GM23338 (cell line): ENCODE measurements at regions not wholly inside any gene's neighbourhood (a gene's known extent, or its start where the extent isn't known, plus 50 kb on each side); places are given as distances from the start of the nearest gene placed in this dataset.

Source experiments
- ATAC-seq: fragments of 200-7000 bp; cut with Tn5 transposase; 3 replicates; pipeline ENCODE4 v1.9.1; 2020
- DNase-seq: peaks from one replicate; pipeline ENCODE4 v3.0.0-alpha.2; 2015; ENCODE audit warnings: low spot score
- H2AFZ ChIP-seq: fragments of 200-600 bp; sonication (generic); 2 replicates; pipeline ENCODE4 v1.8.0; 2016; ENCODE audit warnings: antibody characterized with exemption, mild to moderate bottlenecking, moderate library complexity
- H3F3A ChIP-seq: fragments of 200-600 bp; sonication (generic); replicated peaks from 2 replicates; pipeline ENCODE4 v1.8.0; 2017; ENCODE audit warnings: antibody characterized with exemption, mixed run types, low read depth
- H3K27ac ChIP-seq: fragments of 200-600 bp; sonication (generic); 2 replicates; pipeline ENCODE4 v1.6.1; 2016; ENCODE audit warnings: low read depth
- H3K27me3 ChIP-seq: fragments of 200-600 bp; sonication (generic); 2 replicates; pipeline ENCODE4 v1.8.0; 2016; ENCODE audit warnings: mild to moderate bottlenecking, mixed run types, moderate library complexity; ENCODE audit not compliant: insufficient read depth
- H3K36me3 ChIP-seq: fragments of 200-600 bp; sonication (generic); 2 replicates; pipeline ENCODE4 v1.8.0; 2016; ENCODE audit warnings: mild to moderate bottlenecking; ENCODE audit not compliant: insufficient read depth
- H3K4me1 ChIP-seq: fragments of 200-600 bp; sonication (generic); 2 replicates; pipeline ENCODE4 v1.8.0; 2016; ENCODE audit warnings: mild to moderate bottlenecking, moderate library complexity; ENCODE audit not compliant: insufficient read depth
- H3K4me2 ChIP-seq: fragments of 200-600 bp; sonication (generic); 2 replicates; pipeline ENCODE4 v1.7.1; 2017; ENCODE audit warnings: mixed run types
- H3K4me3 ChIP-seq: fragments of 200-600 bp; sonication (generic); 2 replicates; pipeline ENCODE4 v1.6.1; 2016; ENCODE audit warnings: mixed run types
- H3K79me2 ChIP-seq: fragments of 200-600 bp; sonication (generic); replicated peaks from 2 replicates; pipeline ENCODE4 v1.8.0; 2017; ENCODE audit warnings: mild to moderate bottlenecking; ENCODE audit not compliant: insufficient read depth
- H3K9me2 ChIP-seq: fragments of 200-600 bp; sonication (generic); 2 replicates; pipeline ENCODE4 v1.8.0; 2017; ENCODE audit not compliant: insufficient read depth
- H4K20me1 ChIP-seq: fragments of 200-600 bp; sonication (generic); replicated peaks from 2 replicates; pipeline ENCODE4 v1.8.0; 2017; ENCODE audit warnings: mild to moderate bottlenecking; ENCODE audit not compliant: insufficient read depth
- H3K27ac Mint-ChIP-seq: 2 replicates; pipeline ENCODE4 v1.8.0; 2020; ENCODE audit warnings: inconsistent platforms, mild to moderate bottlenecking, moderate library complexity, mixed read lengths
- H3K27me3 Mint-ChIP-seq: 3 replicates; pipeline ENCODE4 v1.8.0; 2022; ENCODE audit warnings: low read depth, mild to moderate bottlenecking, moderate library complexity, mixed read lengths, inconsistent platforms; ENCODE audit not compliant: insufficient read depth, poor library complexity
- H3K36me3 Mint-ChIP-seq: 3 replicates; pipeline ENCODE4 v1.8.0; 2021; ENCODE audit warnings: low read depth, mild to moderate bottlenecking, inconsistent platforms, moderate library complexity, mixed read lengths
- H3K4me1 Mint-ChIP-seq: 3 replicates; pipeline ENCODE4 v1.8.0; 2020; ENCODE audit warnings: mild to moderate bottlenecking, inconsistent platforms, mixed read lengths
- H3K4me3 Mint-ChIP-seq: 3 replicates; pipeline ENCODE4 v1.8.0; 2021; ENCODE audit warnings: moderate library complexity, mild to moderate bottlenecking, inconsistent platforms, mixed read lengths
- H3K9me3 Mint-ChIP-seq: 3 replicates; pipeline ENCODE4 v1.8.0; 2020; ENCODE audit warnings: moderate library complexity, mild to moderate bottlenecking, inconsistent platforms, mixed read lengths
- CREB1 ChIP-seq: fragments of 250-450 bp; sonication (Bioruptor Pico); IDR thresholded peaks from 2 replicates; pipeline ENCODE4 v1.5.0; 2020; ENCODE audit warnings: low read depth, mild to moderate bottlenecking, moderate library complexity
- CTCF ChIP-seq, 2 experiments: fragments of 200-600 bp in 1 of 2; sonication (generic) in 1 of 2; conservative IDR thresholded peaks; 2 replicates each; pipeline versions ENCODE4 v1.5.1 to v1.6.1; 2016 to 2017; ENCODE audit warnings: antibody characterized with exemption in 2 of 2, low read depth in 2 of 2, mild to moderate bottlenecking in 2 of 2, moderate library complexity in 1 of 2
- EZH2 ChIP-seq: fragments of 200-600 bp; sonication (generic); IDR thresholded peaks from one replicate; pipeline ENCODE4 v1.8.0; 2017; ENCODE audit warnings: antibody characterized with exemption, mild to moderate bottlenecking, low read depth; ENCODE audit not compliant: unreplicated experiment
- EZH2phosphoT487 ChIP-seq: fragments of 200-600 bp; sonication (generic); IDR thresholded peaks from one replicate; pipeline ENCODE4 v1.8.1; 2018; ENCODE audit warnings: antibody characterized with exemption; ENCODE audit not compliant: unreplicated experiment
- JUNB ChIP-seq: IDR thresholded peaks from one replicate; pipeline ENCODE4 v1.6.1; 2016; ENCODE audit warnings: antibody characterized with exemption; ENCODE audit not compliant: unreplicated experiment
- NANOG ChIP-seq: IDR thresholded peaks from 2 replicates; pipeline ENCODE4 v1.6.1; 2016; ENCODE audit warnings: antibody characterized with exemption, borderline replicate concordance
- POLR2AphosphoS5 ChIP-seq: IDR thresholded peaks from 2 replicates; pipeline ENCODE4 v1.6.1; 2016; ENCODE audit warnings: antibody characterized with exemption, low read depth
- STAT1 ChIP-seq: IDR thresholded peaks from one replicate; pipeline ENCODE4 v1.6.1; 2016; ENCODE audit warnings: antibody characterized with exemption; ENCODE audit not compliant: unreplicated experiment
- ZNF114 ChIP-seq: fragments of 250-450 bp; sonication (Bioruptor Pico); IDR thresholded peaks from 2 replicates; pipeline ENCODE4 v1.5.0; 2020; ENCODE audit warnings: mild to moderate bottlenecking, moderate library complexity
- ZNF331 ChIP-seq: fragments of 250-450 bp; sonication (Bioruptor Pico); IDR thresholded peaks from 2 replicates; pipeline ENCODE4 v1.5.0; 2020; ENCODE audit warnings: low read depth, mild to moderate bottlenecking, moderate library complexity
- TF ChIP-seq, protein P1 (sequence below): IDR thresholded peaks from one replicate; pipeline ENCODE4 v1.6.1; 2018; ENCODE audit warnings: antibody characterized with exemption; ENCODE audit not compliant: unreplicated experiment
- TF ChIP-seq, protein P2 (sequence below): fragments of 250-450 bp; sonication (Bioruptor Pico); IDR thresholded peaks from 2 replicates; pipeline ENCODE4 v1.5.0; 2020; ENCODE audit warnings: mild to moderate bottlenecking, moderate library complexity

DNA sequence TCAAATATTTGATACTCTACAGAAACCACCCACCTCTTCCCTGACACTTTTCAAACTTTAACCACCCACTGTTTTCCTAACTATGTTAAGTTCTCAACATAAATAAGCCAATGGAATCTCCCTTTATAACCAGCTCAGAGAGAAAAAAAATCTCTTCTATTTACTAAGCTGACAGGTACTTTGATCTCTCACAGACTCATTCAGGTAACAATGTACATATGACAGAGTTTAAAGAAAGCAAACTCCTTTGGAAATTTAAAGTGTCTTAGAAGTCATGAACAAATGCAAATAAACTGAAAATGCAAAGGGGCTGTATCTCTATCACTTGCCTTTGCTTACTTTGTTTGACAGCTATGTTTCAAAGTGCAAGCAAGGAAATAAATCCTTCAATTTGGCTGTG lies 109.3 kb downstream of the KLF12 start:
- H3F3A ChIP-seq: no peaks in the 10 kb centered on the region
- Mint-ChIP-seq H3K9me3 (peaks cover 11% of the 10 kb centered on the region; the same call in 2 of the 3 replicates), H3K27me3 (no peaks in the 10 kb centered on the region), H3K4me1 (peaks cover 55% of the 10 kb centered on the region), H3K4me3 (peak overlapping the region; percentile 35; the same call in 2 of the 3 replicates), H3K27ac (no peak overlapping the region), H3K36me3 (peaks cover 23% of the 10 kb centered on the region)
- H2AFZ ChIP-seq: no peak overlapping the region
- no peak overlapping the region for H3K27ac ChIP-seq
- no peaks in the 10 kb centered on the region for H3K36me3 ChIP-seq
- no peak overlapping the region for H3K4me3 ChIP-seq
- TF ChIP-seq EZH2phosphoT487: no peak
- TF ChIP-seq STAT1: no peak
- TF ChIP-seq EZH2: no peak
- TF ChIP-seq ZNF331: no peak
- no peak for TF ChIP-seq ZNF114 (CRISPR knock-in tag)
- TF ChIP-seq CREB1 (CRISPR knock-in tag): no peak
- no peak for TF ChIP-seq CTCF (conservative IDR thresholded peaks at IDR 0.05; ENCODE audit: low read depth in 2 of 2)
- TF ChIP-seq, protein P1, sequence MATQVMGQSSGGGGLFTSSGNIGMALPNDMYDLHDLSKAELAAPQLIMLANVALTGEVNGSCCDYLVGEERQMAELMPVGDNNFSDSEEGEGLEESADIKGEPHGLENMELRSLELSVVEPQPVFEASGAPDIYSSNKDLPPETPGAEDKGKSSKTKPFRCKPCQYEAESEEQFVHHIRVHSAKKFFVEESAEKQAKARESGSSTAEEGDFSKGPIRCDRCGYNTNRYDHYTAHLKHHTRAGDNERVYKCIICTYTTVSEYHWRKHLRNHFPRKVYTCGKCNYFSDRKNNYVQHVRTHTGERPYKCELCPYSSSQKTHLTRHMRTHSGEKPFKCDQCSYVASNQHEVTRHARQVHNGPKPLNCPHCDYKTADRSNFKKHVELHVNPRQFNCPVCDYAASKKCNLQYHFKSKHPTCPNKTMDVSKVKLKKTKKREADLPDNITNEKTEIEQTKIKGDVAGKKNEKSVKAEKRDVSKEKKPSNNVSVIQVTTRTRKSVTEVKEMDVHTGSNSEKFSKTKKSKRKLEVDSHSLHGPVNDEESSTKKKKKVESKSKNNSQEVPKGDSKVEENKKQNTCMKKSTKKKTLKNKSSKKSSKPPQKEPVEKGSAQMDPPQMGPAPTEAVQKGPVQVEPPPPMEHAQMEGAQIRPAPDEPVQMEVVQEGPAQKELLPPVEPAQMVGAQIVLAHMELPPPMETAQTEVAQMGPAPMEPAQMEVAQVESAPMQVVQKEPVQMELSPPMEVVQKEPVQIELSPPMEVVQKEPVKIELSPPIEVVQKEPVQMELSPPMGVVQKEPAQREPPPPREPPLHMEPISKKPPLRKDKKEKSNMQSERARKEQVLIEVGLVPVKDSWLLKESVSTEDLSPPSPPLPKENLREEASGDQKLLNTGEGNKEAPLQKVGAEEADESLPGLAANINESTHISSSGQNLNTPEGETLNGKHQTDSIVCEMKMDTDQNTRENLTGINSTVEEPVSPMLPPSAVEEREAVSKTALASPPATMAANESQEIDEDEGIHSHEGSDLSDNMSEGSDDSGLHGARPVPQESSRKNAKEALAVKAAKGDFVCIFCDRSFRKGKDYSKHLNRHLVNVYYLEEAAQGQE: no peak
- no peak for TF ChIP-seq JUNB
- TF ChIP-seq, protein P2, sequence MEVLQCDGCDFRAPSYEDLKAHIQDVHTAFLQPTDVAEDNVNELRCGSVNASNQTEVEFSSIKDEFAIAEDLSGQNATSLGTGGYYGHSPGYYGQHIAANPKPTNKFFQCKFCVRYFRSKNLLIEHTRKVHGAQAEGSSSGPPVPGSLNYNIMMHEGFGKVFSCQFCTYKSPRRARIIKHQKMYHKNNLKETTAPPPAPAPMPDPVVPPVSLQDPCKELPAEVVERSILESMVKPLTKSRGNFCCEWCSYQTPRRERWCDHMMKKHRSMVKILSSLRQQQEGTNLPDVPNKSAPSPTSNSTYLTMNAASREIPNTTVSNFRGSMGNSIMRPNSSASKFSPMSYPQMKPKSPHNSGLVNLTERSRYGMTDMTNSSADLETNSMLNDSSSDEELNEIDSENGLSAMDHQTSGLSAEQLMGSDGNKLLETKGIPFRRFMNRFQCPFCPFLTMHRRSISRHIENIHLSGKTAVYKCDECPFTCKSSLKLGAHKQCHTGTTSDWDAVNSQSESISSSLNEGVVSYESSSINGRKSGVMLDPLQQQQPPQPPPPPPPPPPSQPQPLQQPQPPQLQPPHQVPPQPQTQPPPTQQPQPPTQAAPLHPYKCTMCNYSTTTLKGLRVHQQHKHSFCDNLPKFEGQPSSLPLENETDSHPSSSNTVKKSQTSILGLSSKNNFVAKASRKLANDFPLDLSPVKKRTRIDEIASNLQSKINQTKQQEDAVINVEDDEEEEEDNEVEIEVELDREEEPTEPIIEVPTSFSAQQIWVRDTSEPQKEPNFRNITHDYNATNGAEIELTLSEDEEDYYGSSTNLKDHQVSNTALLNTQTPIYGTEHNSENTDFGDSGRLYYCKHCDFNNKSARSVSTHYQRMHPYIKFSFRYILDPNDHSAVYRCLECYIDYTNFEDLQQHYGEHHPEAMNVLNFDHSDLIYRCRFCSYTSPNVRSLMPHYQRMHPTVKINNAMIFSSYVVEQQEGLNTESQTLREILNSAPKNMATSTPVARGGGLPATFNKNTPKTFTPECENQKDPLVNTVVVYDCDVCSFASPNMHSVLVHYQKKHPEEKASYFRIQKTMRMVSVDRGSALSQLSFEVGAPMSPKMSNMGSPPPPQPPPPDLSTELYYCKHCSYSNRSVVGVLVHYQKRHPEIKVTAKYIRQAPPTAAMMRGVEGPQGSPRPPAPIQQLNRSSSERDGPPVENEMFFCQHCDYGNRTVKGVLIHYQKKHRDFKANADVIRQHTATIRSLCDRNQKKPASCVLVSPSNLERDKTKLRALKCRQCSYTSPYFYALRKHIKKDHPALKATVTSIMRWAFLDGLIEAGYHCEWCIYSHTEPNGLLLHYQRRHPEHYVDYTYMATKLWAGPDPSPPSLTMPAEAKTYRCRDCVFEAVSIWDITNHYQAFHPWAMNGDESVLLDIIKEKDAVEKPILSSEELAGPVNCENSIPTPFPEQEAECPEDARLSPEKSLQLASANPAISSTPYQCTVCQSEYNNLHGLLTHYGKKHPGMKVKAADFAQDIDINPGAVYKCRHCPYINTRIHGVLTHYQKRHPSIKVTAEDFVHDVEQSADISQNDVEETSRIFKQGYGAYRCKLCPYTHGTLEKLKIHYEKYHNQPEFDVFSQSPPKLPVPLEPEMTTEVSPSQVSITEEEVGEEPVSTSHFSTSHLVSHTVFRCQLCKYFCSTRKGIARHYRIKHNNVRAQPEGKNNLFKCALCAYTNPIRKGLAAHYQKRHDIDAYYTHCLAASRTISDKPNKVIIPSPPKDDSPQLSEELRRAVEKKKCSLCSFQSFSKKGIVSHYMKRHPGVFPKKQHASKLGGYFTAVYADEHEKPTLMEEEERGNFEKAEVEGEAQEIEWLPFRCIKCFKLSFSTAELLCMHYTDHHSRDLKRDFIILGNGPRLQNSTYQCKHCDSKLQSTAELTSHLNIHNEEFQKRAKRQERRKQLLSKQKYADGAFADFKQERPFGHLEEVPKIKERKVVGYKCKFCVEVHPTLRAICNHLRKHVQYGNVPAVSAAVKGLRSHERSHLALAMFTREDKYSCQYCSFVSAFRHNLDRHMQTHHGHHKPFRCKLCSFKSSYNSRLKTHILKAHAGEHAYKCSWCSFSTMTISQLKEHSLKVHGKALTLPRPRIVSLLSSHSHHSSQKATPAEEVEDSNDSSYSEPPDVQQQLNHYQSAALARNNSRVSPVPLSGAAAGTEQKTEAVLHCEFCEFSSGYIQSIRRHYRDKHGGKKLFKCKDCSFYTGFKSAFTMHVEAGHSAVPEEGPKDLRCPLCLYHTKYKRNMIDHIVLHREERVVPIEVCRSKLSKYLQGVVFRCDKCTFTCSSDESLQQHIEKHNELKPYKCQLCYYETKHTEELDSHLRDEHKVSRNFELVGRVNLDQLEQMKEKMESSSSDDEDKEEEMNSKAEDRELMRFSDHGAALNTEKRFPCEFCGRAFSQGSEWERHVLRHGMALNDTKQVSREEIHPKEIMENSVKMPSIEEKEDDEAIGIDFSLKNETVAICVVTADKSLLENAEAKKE: no peak
- no peak for TF ChIP-seq NANOG
- TF ChIP-seq POLR2AphosphoS5: no peak
- H3K27me3 ChIP-seq: no peaks in the 10 kb centered on the region
- ATAC-seq (no peak), DNase-seq (no peak)
- H3K4me2 ChIP-seq: peak overlapping the region; percentile 54; the same call in 1 of the 2 replicates
- H3K4me1 ChIP-seq: peaks cover 41% of the 10 kb centered on the region
- no peaks in the 10 kb centered on the region for H3K9me2 ChIP-seq
- no peaks in the 10 kb centered on the region for H4K20me1 ChIP-seq
- 0 out of 2 replicates have a peak, but pooled peaks cover 4% of the 10 kb centered on the region for H3K79me2 ChIP-seq
